DND-41 (cell line): ENCODE measurements at regions not wholly inside any gene's neighbourhood (a gene's known extent, or its start where the extent isn't known, plus 50 kb on each side); places are given as distances from the start of the nearest gene placed in this dataset.

Experiments
- CTCF ChIP-seq: IDR thresholded peaks from 2 replicates; pipeline ENCODE4 v1.5.1; 2012; ENCODE audit warnings: borderline replicate concordance, low read length, moderate library complexity, mild to moderate bottlenecking; ENCODE audit not compliant: poor library complexity, severe bottlenecking; ENCODE audit errors: extremely low read depth
- EZH2 ChIP-seq: IDR thresholded peaks from 3 replicates; pipeline ENCODE4 v1.6.1; 2012; ENCODE audit warnings: borderline replicate concordance, low read depth, mild to moderate bottlenecking, moderate library complexity, low read length, inconsistent platforms; ENCODE audit not compliant: severe bottlenecking

GRCh38 chr2:8028436-8028835 lies 653.4 kb upstream of the ID2 start:
- TF ChIP-seq CTCF (no peak), EZH2 (no peak)
